ENCODE measurements at regions not wholly inside any gene's neighbourhood (a gene's known extent, or its start where the extent isn't known, plus 50 kb on each side); places are given as distances from the start of the nearest gene placed in this dataset.
"Not testable (repeated sequence)": the region's sequence is repeated elsewhere in the genome, so short reads cannot be mapped to it uniquely, and the experiment has no call there.

DNA sequence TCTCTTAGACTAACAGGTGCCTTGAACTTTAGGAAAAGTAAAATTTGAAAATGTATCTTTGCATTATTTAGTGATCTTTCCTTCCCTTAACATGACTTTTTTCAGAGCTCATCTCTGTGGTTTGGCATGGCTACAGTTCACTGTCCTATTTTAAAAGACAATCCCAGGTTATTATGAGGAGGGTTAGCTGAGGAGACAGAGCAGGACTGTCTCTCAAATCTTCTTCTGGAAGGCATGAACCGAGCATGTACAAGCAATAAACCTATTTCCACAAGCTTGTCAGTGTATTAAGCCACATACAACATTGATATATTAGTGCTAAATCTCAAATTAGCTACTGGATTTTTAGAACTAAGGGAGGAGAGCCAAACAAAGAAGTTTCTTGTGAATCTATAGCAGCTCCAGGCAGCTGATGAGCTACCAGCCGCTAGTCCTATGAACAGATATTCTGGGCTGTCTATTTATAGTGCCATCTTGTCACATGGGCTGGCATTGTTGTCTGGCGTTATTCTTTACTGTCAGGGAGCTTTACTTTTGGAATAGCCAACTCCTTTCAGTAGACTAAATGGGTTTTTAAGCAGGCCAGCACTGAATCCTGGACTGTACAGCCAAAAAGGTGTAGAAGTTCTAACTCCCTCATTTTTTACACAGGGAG lies 171.2 kb upstream of the ACTBL2 start:
- FAIRE-seq, result no peak

DNA sequence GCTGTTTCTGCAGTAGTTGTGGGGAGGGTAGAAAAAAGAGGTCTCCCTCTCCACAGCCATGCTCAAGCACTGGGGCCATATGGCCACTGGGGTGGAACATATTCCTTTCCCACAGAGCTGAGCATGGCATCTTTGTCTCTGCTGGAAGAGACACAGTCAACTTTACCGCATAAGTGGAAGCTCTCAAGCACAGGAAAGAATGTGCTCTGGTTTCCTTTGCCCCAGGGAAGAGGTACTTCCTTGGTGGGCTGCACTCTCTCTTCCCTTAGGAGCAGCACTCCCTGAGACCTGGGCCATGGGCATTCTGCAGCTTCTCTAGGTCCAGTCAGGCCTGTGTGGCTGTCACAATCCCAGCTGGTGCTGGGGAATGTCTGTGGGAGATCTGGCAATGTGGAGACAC lies 168.5 kb upstream of the ACTBL2 start:
- no peak for FAIRE-seq

DNA sequence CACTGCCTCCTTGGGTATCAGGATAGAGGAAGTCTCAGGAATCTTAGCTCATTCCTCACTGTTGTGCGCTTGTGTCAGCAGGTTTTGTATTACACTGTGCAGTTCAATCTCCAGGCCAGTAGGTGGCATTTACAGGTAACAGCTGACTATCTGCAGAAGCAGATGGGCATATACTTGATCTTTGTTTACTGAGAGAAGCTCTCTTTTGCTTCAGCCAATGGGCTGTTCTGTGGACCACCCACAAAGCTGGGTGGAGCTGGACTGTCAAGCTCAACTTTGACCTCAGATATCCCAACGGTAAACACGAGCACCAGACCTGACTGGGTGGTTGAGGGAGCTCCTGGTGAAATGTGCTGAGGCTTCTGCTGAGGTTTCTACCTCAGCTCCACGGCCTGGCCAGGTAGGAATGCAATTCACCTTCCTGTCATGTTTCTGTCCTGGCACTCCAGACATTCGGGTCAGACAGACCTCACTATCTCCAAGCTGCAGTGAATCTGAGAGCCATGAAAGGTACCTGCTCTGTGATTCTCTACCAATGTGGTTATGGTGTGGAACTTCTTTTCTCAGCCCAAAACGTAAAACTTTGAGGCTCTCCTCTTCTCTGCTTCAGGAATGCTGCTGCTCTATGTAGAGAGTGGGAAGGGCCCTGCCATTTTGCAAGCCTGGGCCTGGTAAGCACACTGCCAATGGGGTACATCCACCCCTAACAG lies 167.9 kb upstream of the ACTBL2 start:
- no peak for FAIRE-seq

DNA sequence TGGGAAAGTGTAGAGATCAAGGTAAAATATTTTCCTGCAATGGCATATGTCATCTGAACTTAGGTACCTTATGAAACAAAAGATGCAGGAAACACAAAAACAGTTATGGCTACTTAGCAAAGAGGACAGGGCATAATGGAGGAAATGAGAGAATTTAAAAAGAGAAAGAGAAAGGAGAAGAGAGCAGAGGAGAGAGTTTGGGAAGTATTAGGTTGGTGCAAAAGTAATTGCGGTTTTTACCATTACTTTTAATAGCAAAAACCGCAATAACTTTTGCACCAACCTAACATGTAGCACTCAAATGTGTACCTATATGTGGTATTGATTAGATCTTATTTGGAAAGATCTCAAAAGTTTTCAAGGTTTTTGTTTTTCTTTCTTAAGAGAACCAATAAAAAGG lies 160.1 kb upstream of the ACTBL2 start:
- FAIRE-seq, result no peak

GRCh38 chr5:57642066-57642465 lies 159.5 kb upstream of the ACTBL2 start:
- FAIRE-seq, result no peak

DNA sequence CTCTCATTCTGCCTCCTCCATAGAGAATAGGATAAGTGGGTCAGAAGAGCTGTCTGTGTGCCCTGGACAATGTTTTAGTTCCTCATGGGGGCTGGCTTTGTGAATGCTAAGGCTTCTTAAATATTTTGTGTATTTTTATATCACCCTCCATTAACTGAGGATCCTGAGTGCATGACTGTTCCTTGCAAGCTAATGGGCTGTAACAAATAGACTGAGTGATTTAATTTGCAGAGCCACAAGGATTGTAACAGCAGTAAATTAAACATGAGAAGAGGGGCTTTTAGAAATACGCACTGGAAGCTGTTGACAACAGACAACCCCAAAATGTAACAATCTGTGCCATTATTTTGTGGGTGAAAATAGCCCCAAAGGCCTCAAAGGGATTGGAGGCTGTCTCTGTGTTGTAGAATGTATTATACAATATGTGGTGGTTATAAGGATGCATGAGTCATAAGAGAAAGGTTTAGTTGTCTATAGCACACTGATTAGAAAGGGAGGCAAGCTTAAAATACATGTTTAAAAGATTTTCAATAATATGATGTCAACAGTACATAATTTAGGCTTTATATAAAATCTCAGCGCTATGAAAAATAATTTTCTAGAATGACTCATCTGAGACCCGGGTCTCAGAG lies 152.7 kb upstream of the ACTBL2 start:
- FAIRE-seq, result no peak

DNA sequence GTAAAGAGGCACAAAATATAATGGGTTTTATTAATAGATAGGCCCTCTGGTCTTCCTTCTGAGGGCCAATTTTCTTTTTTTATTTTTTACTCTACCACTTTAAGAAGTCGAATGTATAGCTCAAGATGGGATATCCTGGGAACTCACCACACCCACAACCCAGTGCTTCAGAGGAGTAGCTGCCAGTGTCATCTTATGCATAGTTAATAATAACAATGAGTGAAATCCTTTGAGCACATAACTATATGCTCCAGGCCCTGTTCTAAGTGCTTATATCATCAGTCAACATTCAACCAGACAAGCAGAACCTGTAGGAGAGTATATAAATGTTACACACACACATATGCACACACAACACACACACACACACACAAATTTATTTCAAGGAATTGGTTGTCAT lies 150.3 kb upstream of the ACTBL2 start:
- no peak for FAIRE-seq

DNA sequence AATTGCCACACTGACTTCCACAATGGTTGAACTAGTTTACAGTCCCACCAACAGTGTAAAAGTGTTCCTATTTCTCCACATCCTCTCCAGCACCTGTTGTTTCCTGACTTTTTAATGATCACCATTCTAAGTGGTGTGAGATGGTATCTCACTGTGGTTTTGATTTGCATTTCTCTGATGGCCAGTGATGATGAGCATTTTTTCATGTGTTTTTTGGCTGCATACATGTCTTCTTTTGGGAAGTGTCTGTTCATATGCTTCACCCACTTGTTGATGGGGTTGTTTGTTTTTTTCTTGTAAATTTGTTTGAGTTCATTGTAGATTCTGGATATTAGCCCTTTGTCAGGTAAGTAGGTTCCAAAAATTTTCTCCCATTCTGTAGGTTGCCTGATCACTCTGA lies 148.5 kb upstream of the ACTBL2 start:
- not testable (repeated sequence) for FAIRE-seq

GRCh38 chr5:57627661-57628060 lies 145.1 kb upstream of the ACTBL2 start:
- FAIRE-seq, result no peak

- no peak for FAIRE-seq
Measured at GRCh38 chr5:57626703-57627102, 144.1 kb upstream of the ACTBL2 start.

GRCh38 chr5:57621624-57622023 lies 139.0 kb upstream of the ACTBL2 start:
- no peak for FAIRE-seq

- no peak for FAIRE-seq
Measured at GRCh38 chr5:57618767-57619381, 136.3 kb upstream of the ACTBL2 start.

GRCh38 chr5:57613741-57614140 lies 131.1 kb upstream of the ACTBL2 start:
- FAIRE-seq, result no peak

DNA sequence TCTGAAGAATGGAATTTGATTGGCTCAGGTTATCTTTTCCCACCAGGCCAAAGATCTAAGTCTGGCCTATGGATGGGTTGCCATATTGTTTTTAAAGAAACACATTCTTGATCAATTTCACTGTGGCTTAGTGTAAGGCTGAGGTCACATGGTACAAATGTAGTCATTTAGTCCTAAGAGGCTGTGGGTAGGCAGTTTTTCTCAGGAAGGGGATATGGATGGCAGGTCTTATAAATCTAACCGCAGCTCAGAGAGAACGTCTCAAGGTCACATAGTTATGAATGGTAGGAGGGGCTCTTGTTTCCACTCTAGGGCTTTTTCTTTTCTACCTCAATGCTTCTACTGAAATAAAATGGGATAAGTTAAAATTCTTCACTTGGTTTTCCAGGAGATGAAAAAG lies 128.6 kb upstream of the ACTBL2 start:
- FAIRE-seq, result no peak

- FAIRE-seq, result no peak
Measured at GRCh38 chr5:57608542-57608941, 125.9 kb upstream of the ACTBL2 start.

GRCh38 chr5:57601996-57602395 lies 119.4 kb upstream of the ACTBL2 start:
- FAIRE-seq, result no peak

DNA sequence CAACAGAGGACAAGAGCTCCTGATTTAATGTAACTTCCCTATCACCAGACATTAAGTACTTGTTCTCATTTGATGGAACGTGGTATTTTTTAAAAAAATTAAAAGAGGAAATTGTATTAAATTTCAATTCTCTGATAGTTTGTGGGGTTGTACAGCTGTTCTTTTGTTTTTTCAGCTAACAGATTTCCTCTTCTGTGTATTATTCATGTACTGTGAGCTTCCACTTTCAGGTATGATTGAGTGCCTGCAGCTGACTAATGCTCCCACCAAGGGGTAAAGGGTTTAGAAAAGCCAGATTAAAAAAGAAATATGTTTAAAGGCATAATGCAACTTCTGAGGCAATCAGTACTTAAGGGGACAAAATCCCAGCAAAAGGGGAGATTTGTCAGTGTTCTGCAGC lies 117.7 kb upstream of the ACTBL2 start:
- FAIRE-seq, result no peak

- no peak for FAIRE-seq
Measured at GRCh38 chr5:57598756-57599155, 116.1 kb upstream of the ACTBL2 start.

DNA sequence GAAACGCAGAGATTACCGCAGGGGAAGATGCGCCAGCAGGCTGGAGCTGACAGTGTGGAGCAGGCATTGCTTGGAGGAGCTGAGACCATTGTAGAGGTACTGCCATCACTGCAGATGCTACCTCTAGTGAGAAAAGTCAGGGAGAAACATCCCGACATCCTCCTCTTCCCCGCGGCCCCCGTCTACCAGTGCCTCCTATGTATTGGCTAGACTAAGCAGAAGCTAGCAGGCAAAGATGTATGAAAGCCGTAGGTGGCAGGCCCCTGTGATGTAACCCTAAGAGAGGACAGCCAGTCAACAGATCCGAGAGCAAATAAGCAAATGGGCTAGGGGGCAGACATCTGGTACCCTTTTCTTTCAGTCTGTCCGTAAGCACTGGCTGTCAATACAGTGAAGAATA lies 115.5 kb upstream of the ACTBL2 start:
- no peak for FAIRE-seq

GRCh38 chr5:57595523-57595991 lies 112.9 kb upstream of the ACTBL2 start:
- FAIRE-seq, result no peak

DNA sequence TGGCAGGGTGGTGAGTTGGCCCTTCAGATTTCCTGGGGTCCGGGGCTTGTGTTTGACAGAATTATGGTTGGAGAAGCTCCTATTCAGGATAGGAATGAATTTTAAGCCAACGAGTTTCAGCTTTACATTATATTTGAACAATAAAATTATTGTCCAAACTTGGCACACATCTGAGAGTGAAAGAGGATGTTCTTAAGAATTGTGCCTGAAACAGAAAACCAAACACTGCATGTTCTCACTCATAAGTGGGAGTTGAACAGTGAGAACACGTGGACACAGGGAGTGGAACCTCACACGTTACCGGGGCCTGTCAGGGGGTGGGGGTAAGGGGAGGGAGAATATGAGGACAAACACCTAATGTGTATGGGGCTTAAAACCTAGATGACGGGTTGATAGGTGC lies 111.8 kb upstream of the ACTBL2 start:
- no peak for FAIRE-seq

- no peak for FAIRE-seq
Measured at GRCh38 chr5:57592236-57592635, 109.6 kb upstream of the ACTBL2 start.

DNA sequence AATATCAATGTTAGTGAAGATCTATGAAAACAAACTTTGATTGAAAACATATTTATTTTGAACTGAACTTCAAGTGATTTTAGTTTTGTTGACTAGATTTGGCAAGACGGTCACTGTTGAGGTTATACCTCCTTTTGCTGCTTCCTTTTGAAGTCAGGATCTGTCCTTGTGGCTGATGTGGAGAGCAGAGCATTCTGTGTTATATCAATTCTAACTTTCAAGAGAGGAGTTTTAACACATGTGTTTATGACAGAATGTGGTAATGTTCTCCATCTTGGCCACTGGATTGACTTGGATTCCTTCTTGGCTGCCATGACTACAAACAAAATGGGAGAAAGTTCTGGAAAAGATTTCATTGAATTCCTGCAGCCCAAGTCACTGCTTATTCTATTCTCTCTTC lies 104.0 kb upstream of the ACTBL2 start:
- no peak for FAIRE-seq

DNA sequence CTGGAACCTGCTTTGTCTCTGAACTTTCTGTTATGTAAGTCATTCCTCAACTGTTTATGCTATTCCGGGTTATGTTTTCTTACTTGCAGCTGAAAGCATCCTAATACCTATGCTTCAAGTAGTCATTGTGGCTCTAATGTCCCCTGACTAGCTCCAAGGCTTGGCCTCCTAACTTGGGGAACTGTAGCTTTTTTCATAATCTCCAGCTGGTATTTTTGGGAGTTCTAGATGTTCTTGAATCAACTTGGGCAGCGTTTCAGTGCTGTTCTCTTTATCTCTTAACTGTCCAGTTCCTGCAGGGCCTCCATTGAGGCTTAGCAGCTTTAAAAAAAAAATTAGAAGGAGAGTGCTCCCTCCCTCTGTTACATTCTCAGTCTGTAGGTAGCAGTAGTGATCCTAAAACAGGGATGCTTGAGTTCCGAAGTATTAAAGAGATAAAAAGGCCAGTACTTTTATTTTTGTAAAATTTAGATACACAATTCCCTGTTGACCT lies 100.0 kb upstream of the ACTBL2 start:
- no peak for FAIRE-seq

Data from colon (tissue), 2 donors.